ENCODE measurements at regions not wholly inside any gene's neighbourhood (a gene's known extent, or its start where the extent isn't known, plus 50 kb on each side); places are given as distances from the start of the nearest gene placed in this dataset.

DNA sequence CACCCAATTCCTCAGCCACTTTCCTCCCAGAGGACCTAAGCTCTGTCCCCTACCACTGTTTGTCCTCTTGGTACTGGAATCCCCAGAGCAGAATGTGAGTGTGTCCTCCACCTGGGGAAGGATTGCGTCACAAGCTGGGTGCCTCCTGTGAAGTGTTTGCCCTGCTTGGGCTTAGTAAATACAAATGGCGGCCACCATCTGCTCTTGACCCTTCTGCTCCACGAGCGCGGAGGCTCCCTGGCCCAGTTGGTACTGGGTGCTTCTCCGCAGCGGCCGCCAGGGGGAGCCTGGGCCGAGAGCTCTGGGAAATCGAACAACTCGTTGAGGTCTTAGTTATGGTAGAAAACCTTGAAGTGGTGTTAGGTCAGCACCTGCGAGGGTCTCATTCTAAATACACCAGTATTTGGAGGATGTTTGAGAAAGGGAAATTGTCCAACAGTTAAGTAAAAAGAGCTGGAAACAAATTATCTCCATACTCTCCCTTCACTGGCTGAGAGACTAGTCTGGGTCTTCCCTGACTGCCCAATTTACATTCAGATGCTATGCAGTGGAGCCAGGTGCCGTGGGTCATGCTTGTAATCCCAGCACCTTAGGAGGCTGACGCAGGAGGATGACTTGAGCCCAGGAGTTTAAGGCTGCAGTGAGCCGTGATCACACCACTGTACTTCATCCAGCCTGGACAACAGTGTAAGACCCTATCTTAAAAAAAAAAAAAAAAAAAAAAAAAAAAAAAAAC lies 74.6 kb upstream of the TEAD1 start (continued):
- TF ChIP-seq, protein P1, sequence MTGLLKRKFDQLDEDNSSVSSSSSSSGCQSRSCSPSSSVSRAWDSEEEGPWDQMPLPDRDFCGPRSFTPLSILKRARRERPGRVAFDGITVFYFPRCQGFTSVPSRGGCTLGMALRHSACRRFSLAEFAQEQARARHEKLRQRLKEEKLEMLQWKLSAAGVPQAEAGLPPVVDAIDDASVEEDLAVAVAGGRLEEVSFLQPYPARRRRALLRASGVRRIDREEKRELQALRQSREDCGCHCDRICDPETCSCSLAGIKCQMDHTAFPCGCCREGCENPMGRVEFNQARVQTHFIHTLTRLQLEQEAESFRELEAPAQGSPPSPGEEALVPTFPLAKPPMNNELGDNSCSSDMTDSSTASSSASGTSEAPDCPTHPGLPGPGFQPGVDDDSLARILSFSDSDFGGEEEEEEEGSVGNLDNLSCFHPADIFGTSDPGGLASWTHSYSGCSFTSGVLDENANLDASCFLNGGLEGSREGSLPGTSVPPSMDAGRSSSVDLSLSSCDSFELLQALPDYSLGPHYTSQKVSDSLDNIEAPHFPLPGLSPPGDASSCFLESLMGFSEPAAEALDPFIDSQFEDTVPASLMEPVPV (CRISPR knock-in tag; IDR thresholded peaks at IDR 0.05), result peak; percentile 64; the same call in 1 of the 2 replicates
- TF ChIP-seq ZNF260 (CRISPR knock-in tag; IDR thresholded peaks at IDR 0.05; ENCODE audit: borderline replicate concordance, low read depth), result no peak
- TF ChIP-seq ZNF331 (CRISPR knock-in tag; IDR thresholded peaks at IDR 0.05), result peak; percentile 94
- peak; percentile 79; the same call in 1 of the 2 replicates for TF ChIP-seq HMG20A (CRISPR knock-in tag; IDR thresholded peaks at IDR 0.05; ENCODE audit: borderline replicate concordance)
- TF ChIP-seq HIVEP1 (CRISPR knock-in tag; IDR thresholded peaks at IDR 0.05), result peak; percentile 97
- TF ChIP-seq SOX13 (IDR thresholded peaks at IDR 0.05), result no peak
- TF ChIP-seq SOX13 (CRISPR knock-in tag; conservative IDR thresholded peaks at IDR 0.05 in 1 of 2, IDR thresholded peaks at IDR 0.05 in 1 of 2), result peak in 1 of 2 experiments; percentile 81; a peak in 2 of 4 replicates
- peak; percentile 39; the same call in 1 of the 2 replicates for TF ChIP-seq ZZZ3 (CRISPR knock-in tag; IDR thresholded peaks at IDR 0.05; ENCODE audit: borderline replicate concordance)
- no peak for TF ChIP-seq KLF13 (CRISPR knock-in tag; IDR thresholded peaks at IDR 0.05)
- no peak for TF ChIP-seq ZNF816 (CRISPR knock-in tag; IDR thresholded peaks at IDR 0.05; ENCODE audit: borderline replicate concordance)
- TF ChIP-seq, protein P2, sequence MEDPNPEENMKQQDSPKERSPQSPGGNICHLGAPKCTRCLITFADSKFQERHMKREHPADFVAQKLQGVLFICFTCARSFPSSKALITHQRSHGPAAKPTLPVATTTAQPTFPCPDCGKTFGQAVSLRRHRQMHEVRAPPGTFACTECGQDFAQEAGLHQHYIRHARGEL (CRISPR knock-in tag; IDR thresholded peaks at IDR 0.05), result no peak
- no peak for TF ChIP-seq ZNF17 (CRISPR knock-in tag; IDR thresholded peaks at IDR 0.05)
- TF ChIP-seq RBAK (CRISPR knock-in tag; IDR thresholded peaks at IDR 0.05), result peak; percentile 47; the same call in 1 of the 2 replicates
- TF ChIP-seq TSC22D2 (CRISPR knock-in tag; IDR thresholded peaks at IDR 0.05; ENCODE audit: borderline replicate concordance), result no peak
- TF ChIP-seq KLF15 (CRISPR knock-in tag; IDR thresholded peaks at IDR 0.05; ENCODE audit: borderline replicate concordance), result no peak
- TF ChIP-seq, protein P3, sequence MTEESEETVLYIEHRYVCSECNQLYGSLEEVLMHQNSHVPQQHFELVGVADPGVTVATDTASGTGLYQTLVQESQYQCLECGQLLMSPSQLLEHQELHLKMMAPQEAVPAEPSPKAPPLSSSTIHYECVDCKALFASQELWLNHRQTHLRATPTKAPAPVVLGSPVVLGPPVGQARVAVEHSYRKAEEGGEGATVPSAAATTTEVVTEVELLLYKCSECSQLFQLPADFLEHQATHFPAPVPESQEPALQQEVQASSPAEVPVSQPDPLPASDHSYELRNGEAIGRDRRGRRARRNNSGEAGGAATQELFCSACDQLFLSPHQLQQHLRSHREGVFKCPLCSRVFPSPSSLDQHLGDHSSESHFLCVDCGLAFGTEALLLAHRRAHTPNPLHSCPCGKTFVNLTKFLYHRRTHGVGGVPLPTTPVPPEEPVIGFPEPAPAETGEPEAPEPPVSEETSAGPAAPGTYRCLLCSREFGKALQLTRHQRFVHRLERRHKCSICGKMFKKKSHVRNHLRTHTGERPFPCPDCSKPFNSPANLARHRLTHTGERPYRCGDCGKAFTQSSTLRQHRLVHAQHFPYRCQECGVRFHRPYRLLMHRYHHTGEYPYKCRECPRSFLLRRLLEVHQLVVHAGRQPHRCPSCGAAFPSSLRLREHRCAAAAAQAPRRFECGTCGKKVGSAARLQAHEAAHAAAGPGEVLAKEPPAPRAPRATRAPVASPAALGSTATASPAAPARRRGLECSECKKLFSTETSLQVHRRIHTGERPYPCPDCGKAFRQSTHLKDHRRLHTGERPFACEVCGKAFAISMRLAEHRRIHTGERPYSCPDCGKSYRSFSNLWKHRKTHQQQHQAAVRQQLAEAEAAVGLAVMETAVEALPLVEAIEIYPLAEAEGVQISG (CRISPR knock-in tag; IDR thresholded peaks at IDR 0.05), result peak; percentile 87
- TF ChIP-seq HHEX (CRISPR knock-in tag; IDR thresholded peaks at IDR 0.05), result peak; percentile 38; the same call in 1 of the 2 replicates
- TF ChIP-seq, protein P4, sequence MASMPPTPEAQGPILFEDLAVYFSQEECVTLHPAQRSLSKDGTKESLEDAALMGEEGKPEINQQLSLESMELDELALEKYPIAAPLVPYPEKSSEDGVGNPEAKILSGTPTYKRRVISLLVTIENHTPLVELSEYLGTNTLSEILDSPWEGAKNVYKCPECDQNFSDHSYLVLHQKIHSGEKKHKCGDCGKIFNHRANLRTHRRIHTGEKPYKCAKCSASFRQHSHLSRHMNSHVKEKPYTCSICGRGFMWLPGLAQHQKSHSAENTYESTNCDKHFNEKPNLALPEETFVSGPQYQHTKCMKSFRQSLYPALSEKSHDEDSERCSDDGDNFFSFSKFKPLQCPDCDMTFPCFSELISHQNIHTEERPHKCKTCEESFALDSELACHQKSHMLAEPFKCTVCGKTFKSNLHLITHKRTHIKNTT (CRISPR knock-in tag; IDR thresholded peaks at IDR 0.05), result no peak
- TF ChIP-seq, protein P5, sequence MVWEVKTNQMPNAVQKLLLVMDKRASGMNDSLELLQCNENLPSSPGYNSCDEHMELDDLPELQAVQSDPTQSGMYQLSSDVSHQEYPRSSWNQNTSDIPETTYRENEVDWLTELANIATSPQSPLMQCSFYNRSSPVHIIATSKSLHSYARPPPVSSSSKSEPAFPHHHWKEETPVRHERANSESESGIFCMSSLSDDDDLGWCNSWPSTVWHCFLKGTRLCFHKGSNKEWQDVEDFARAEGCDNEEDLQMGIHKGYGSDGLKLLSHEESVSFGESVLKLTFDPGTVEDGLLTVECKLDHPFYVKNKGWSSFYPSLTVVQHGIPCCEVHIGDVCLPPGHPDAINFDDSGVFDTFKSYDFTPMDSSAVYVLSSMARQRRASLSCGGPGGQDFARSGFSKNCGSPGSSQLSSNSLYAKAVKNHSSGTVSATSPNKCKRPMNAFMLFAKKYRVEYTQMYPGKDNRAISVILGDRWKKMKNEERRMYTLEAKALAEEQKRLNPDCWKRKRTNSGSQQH (CRISPR knock-in tag; IDR thresholded peaks at IDR 0.05; ENCODE audit: low read depth), result no peak
- TF ChIP-seq, protein P6, sequence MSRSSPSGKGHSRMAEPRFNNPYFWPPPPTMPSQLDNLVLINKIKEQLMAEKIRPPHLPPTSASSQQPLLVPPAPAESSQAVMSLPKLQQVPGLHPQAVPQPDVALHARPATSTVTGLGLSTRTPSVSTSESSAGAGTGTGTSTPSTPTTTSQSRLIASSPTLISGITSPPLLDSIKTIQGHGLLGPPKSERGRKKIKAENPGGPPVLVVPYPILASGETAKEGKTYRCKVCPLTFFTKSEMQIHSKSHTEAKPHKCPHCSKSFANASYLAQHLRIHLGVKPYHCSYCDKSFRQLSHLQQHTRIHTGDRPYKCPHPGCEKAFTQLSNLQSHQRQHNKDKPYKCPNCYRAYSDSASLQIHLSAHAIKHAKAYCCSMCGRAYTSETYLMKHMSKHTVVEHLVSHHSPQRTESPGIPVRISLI (CRISPR knock-in tag; IDR thresholded peaks at IDR 0.05; ENCODE audit: borderline replicate concordance), result peak; percentile 47; the same call in 1 of the 2 replicates
- TF ChIP-seq RFXANK (CRISPR knock-in tag; IDR thresholded peaks at IDR 0.05), result no peak

All from HepG2 (cell line).